GOT3 (cell line): ENCODE measurements at regions not wholly inside any gene's neighbourhood (a gene's known extent, or its start where the extent isn't known, plus 50 kb on each side); places are given as distances from the start of the nearest gene placed in this dataset.

Experiments used
- DNase-seq: peaks from one replicate; lab custom pipeline; 2025; ENCODE audit warnings: mixed read lengths; lab: John Stamatoyannopoulos, UW

DNA sequence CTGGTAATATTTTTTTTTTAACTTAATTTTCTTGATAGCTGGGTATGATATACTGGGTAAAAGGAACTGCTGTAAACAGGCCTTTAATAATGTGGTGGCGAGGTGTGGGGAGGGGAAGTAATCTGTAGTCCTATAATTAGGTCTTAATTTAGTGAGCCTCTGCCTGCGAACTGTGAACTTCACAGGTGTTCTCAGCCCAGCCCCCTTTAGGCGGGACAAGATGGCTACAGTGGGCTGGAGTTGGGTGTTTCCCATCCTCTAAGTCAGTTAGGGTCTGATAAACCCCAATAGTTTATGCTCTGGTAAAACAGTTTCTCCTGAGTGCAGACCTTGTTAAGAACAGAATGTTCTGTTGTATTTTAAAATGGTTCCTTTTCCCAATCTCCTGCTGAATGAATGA is 97.6 kb upstream of the SERP2 start:
- DNase-seq = no peak

DNA sequence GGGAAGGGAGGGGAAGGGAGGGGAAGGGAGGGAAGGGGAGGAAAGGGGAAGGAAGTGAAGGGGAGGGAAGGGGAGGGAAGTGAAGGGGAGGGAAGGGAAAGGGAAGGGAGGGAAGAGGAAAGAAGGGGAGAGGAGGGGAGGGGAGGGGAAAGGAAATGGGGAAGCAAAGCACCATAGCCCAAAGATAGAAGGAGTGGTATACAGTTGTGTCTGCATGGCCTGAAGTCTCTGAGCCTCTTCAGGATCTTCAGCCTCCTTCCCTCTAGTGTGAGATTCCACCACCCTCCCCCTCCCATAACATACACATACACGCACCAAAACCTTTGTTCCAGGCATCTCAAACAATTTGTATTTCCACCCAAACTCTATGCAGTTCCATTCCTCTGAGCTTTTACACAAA is 96.2 kb upstream of the SERP2 start:
- DNase-seq = no peak

- no peak for DNase-seq
Measured at GRCh38 chr13:44278166-44278565, 95.5 kb upstream of the SERP2 start.

DNA sequence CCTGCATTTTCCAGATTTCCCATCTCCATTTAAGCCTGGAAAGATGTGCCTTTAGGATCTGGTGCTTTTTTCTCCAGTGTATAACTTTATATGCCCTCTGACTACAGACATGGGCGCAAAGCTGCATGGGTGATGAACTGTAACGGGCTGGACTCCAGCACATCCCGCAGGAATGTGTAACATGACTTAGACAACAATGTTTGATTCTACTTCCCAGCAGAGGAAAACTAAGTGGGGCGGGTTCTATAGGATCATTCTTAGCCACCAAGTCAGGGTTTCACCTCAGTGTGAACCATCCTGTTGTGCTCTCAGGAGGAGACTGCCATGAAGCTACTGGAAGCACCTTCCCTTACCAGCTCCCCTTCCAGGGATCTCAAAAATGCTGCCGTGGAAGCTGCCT is 93.2 kb upstream of the SERP2 start:
- DNase-seq = no peak

DNA sequence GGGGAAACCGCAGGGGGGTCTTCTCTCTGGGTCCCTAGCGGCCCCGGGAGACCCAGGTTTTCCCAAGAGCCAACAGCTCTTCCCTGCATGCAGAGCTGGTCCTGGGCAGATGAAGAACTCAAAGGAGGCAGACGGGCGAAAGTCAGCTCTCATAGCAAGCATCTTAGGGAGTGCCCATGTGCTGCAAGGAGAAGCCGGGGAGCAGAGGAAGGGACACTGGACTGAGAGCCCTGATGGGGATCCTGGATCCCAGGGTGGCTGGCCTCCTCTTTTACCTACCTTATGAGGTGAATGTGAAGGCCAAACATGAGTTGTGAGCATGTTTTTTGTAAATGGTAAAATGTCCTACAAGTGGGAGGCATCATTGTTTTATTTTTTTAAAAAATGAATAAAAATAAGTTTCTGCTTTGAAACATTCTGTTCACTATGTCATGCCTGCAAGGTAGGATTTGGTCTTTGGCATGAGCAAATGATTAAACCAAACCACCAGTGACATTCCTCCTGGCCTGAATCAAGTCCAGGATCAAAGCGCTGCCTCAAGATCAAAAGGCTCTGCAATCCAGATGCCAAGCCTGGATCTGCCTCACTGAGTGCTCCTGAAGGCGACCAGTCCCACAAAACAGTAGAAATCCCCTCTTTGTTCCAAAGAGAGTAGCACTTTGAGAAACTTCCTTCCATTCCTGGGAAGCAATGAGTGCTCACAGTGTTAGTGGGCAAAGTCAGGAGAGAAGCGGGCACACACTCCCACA is 92.2 kb upstream of the SERP2 start:
- no peak for DNase-seq

DNA sequence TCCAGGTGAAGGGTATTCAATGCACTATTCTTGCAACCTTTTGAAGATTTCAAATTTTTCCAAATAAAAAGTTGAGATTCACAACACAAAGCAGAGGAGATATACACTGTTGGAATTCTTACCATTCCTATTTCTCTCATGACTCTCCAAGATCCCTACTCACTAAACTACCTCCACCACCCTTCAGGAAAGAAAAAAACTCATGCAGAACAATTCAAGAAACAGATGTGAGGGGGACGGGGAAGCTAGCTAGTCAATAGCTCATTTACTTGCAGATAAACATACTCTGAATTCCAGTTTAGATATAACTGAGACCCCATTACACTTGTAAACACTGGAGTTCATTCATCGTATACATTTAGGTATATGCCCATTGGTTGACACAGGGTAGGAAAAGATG is 90.0 kb upstream of the SERP2 start:
- DNase-seq = no peak

GRCh38 chr13:44287958-44288357 is 85.7 kb upstream of the SERP2 start:
- no peak for DNase-seq

DNA sequence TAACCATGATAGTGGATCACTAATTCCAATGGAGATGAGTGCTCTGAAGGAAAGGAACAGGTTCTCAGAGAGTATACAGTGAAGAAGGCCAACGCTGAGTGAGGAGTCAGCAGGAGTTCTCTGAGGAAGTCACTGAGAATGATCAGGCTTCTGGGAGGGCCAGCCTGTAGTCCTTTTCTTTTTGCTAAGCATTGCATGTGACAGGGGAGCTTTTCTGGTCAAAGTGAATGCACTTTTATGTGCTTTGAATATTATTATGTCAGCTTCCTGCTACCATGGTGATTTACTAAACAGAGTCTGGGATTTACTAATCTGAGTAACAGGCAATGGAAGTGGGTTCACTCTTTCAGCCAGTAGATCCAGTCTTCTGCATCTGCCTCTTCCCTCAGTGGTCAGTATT is 81.1 kb upstream of the SERP2 start:
- no peak for DNase-seq

DNA sequence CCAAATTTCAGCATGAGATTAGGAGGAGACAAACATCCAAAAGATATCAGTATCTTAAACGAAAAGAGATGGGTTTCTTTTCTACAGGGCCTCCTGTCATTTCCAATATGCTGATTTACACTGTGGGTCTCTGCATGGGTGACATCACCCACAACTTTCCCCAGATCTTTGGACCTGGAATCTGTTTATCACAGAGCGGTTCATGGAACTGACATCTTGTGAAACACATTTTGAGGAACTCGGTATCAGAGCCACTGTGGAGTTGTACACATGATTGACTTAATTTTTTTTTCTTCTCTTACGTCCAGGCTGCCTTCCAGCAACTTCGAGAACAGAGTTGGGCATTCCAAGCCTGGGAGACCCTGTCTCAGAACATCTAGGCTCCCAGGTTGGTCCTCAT is 80.2 kb upstream of the SERP2 start:
- no peak for DNase-seq

DNA sequence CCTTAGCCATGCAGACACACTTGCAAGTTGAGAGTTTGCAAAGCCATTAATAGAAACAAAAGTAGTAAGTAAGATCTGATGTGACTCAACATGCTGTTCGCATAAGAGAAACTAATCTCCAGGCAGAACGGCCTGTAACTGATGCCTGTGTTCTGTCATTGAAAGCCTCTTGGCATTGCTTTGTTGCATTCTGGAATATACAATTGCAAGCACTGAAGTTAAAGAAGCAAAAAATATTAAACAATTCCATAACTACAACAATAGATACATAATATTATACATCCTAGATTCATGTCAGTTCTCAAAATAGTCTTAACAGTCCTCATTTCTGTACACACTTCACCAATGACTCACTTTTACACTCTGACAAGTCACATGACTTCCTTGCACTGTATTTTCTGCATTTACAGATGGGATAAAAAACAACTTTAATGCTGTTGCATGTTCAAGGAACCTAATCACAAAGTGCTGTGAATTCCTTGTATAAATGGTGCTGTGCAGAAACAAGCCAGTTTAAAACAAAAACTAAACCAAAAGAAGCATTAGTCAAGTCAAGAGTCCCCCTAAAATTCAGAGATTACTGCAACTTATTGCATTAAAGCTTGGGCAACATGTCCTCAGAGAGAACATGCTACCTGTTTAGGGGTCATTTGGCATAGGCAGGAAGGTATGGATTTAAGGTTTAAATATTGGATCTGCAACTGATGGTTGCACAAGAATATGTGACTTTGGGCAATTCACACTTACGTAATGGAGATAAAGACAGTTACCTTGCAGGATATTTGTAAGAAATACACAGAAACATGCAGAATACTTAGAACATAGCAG is 79.5 kb upstream of the SERP2 start:
- DNase-seq = no peak

DNA sequence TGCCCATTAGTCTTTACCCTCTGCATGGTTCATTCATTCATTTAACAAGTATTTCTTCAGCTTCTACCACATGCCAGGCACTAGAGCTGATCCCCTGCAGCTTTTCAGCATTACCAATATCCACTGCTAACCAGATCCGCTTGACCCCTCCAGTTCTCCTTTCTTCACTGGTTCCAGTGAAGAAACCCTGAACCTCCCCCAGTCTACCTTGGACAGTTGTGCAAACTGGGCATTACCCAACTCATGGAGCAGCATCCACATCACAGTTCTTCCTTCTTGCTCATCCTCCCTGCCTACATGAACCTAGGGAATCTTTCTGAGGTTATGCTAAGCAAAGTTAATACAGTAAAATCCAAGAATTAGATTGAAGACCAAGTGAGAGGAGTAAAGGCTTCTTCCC is 78.7 kb upstream of the SERP2 start:
- no peak for DNase-seq

GRCh38 chr13:44296856-44297255 is 76.8 kb upstream of the SERP2 start:
- DNase-seq = no peak

DNA sequence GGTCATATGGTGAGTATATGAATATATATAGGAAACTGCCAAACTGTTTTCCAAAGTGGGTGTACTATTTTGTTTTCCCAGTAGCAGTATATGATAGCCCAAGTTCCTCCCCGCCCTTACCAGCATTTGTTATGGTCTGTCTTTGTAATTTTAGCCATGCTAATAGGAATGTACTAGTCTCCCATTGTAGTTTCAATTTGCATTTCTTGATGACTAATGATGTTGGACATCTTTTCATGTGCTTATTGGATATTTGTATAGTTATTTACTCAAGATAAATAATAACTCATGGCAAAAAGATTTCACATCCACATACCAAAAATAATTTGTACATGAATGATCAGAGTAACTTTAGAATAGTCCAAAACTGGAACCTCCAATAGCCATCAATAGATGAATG is 75.3 kb upstream of the SERP2 start:
- no peak for DNase-seq

DNA sequence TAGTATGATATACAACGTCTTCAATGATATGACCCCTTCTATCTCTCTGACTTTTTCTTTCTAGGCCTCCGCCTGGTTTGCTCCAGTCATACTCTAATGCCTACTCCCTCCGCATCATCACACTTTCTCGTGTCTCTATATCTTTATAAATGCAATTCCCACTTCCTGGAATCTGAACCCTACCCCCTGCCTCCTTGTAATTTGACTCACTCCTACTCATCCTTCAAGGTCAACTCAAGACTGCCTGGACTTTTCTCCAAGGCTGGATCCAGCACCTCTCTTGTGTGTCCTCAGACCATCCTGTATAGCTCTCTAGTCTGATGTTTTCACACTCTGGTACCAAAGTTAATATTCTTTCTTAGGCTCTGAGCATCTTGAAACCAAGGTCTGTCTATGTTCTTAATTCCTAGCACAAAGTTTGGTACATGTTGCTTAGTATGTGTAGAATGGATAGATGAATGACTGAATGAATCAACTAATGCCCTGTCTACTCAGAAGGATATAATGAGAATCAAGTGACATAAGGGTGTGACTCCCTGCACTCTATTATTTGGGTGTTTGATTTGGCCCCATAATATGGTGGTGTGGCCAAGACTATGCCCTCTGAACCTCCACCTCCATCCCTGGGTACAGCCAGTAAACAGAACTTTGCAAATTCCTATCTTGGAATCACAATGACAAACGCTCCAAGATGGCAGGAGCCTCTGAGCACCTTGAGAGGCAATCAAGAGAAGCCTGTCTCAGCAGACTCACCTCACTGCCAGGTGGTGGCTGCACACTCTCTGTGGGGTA is 74.3 kb upstream of the SERP2 start:
- no peak for DNase-seq

- DNase-seq = no peak
Measured at GRCh38 chr13:44300895-44301638, 72.6 kb upstream of the SERP2 start.

DNA sequence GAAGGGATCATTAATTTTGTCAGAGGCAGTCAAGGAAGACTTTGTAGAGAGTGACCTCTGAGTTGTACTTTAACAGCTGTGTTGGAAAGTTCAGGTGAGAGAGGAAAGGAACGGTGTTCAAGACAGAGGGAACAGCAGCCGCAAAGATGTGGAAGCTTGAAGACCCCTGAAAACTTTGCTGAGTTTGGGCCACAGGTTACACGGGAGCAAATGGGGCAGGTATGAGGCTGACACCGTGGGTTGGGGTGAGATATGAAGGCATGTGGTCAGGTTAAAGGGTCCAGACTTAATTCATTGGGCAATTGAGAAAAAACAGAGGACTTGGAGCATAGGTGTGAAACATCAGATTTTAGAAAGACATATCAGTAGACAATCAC is 72.0 kb upstream of the SERP2 start:
- no peak for DNase-seq

DNA sequence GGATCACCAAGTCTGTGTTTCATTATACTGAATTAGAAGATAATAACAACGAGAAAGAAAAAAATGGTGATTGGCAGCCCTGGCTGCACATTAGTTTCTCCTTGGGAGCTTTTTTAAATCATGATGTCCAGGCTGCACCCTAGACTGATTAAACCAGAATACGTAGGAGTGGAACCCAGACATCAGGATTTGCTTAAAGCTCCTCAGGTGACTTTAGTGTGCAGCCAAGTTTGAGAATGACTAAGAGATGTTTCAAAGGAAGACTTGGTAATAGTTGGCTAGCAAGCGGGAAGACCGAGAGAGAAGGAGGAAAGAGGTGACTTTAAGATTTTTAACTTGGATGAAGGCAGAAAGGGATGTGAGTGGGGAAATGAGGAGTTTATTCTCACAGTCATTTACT is 71.4 kb upstream of the SERP2 start:
- no peak for DNase-seq

DNA sequence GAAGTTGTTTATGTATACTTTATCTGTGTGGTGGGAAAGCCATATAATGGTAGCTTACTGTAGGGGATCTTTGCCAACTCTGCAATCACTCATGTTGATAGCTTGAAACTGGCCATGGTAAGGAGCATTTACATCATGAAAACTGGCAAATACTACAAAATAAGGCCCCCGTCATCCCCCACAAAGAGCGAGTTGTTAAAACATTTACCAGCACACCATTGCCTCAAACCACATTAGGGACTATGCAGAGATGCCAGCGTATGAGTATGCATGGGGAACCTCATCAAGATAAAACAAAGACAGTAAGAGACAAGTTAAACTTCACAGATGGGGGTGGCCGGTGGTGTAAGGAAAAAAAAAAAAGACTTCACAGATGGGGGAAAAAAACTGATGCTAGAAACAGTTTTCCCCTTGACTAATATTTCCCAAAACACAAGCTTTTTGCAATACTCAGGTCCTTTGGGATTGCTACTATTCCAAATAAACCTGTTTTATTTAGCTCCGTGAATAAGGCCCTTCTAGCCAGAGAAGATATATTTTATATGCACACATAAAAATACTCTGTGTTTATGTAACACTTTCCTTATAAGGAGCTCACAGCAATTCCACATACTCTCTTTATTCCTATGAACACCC is 70.6 kb upstream of the SERP2 start:
- DNase-seq = no peak

DNA sequence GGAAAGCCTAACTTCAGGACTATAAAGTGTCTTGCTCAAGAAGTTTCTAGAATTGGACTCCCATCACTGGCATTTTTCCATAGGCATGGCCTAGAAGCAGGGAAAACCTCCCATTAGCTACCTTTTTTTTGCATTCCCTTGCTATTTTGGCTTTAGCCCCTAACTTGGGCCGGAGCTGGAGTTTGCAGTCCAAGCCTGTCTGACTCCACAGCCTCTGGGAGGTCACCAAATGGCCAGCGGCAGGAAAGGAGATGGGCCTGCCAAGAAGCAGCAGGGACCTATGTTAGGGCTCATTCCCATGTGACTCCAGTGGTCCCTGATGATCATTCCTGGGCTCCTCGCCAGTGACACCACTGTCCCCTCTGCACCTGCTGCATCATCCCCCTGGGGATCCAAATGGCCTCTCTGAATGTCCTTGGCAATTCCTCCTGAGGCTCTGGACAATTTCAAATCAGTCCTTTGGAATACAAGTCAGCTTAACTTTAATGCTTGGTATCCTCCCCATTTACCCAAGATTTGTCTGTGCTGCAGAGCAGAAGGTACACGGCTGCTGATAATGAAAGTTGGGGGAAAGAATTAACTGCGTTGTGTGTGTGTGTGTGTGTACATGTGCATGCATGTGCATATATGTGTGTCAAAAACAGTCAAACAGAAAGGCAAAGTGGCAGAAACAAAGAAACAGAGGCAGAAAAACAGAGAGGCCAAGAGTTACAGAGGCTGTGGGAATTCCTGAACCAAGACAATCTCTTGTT is 69.8 kb upstream of the SERP2 start:
- no peak for DNase-seq

DNA sequence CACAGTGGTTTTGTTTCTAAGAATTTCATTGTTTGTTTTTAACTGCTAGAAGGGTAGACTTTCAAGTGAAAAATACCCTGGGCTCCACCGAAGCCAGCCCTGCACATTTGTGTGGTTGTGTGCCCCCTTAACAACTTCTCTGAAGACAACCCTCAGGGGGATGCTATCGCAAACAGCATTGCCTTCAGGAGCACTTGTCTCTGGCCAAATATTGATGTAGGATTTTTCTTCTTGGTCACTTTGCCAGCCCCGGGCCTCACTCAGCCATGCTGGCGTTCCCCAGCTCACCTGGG is 69.2 kb upstream of the SERP2 start:
- DNase-seq = no peak

DNA sequence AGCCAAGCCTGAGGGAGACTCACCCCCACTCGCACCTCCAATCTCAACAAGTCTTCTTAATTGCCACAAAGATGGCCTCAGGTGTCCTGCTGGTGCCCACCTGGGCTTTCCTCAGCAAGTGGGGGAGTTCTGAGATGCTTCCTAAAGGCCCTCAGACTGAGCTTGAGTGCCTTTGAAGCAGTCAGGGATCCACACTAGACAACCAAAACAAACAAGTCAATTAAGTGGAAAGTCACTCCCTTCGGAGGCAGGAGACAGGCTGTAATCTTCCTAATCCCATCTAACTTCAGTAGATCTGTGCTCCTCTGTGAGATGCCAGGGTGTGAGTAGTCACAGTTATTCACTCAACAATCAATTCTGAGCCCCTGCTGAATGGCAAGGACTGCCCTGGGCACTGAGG is 68.3 kb upstream of the SERP2 start:
- DNase-seq = no peak
